ENCODE measurements at regions not wholly inside any gene's neighbourhood (a gene's known extent, or its start where the extent isn't known, plus 50 kb on each side); places are given as distances from the start of the nearest gene placed in this dataset.

DNA sequence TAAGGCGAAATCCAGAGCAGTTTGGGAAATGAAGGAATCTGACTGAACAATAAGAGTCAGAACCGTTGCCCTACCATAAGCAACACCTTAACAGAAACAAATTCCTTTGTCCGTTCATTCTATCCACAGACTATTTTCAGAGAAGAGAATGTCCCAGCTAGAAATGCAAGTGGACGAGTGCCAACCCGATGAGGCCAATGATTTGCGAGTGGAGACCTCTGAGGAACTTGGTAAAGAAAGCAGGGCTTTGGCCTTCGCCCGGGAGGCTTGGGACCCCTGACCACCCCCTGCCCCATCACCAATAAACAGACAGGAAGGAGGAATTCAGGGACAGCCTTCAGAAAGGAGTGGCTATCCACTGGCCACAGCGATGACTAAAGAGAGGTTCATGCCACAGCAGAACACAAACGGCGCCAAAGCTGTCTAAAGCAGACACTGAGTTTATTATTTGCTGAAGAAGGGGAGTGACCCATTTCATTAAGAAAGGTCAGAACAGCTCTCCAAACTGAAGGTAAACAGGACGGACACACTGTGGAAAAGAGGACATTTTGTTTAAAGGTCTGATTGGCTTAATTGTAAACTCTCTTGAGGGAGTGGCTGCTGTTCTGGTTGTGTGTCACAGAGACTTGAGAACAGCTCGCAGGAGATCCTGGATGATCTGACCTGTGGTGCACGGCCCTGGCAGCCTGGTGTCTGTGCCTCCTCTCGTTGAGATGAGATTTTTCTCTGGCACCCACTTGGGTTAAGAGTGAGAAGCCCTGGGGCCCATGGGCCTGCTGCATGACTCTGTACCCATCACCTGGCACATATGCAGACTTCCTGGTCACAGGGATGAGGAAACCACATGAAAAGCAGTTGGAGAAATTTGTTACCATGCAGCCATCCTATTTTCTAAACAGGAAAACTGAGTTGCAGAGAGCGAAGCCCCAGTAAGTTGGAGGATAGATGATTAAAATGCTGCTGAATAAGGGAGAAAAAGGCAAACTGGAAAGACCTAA, 142.0 kb upstream of the PZP start:
- TF ChIP-seq EZH2phosphoT487 (IDR thresholded peaks at IDR 0.05; ENCODE audit: borderline replicate concordance, low read depth, low read length) (no peak), CTCF (conservative IDR thresholded peaks at IDR 0.05; ENCODE audit: low read length) (no peak)
- Histone ChIP-seq H3K4me1 (ENCODE audit: insufficient read depth, low read length, poor library complexity, severe bottlenecking) (no peaks in the 10 kb centered on the region), H3K36me3 (ENCODE audit: insufficient read depth, low read length) (no peaks in the 10 kb centered on the region; the same call in 1 of the 2 replicates), H3K9me3 (ENCODE audit: low read length) (0 out of 2 replicates have a peak, but pooled peaks cover 11% of the 10 kb centered on the region), H3K9me2 (ENCODE audit: insufficient read depth, low read length) (no peaks in the 10 kb centered on the region), H3K27ac (ENCODE audit: low read depth, low read length, poor library complexity, severe bottlenecking) (no peak overlapping the region), H4K20me1 (ENCODE audit: insufficient read depth, low read length) (no peaks in the 10 kb centered on the region), H2AFZ (ENCODE audit: low read length) (no peak overlapping the region), H3K4me2 (ENCODE audit: low read length) (no peak overlapping the region), H3K4me3 (ENCODE audit: low read depth, low read length, poor library complexity, severe bottlenecking) (no peak overlapping the region), H3K79me2 (ENCODE audit: insufficient read depth, low read depth, low read length) (no peaks in the 10 kb centered on the region)
- no peak for DNase-seq (ENCODE audit: low spot score)
- intact Hi-C loops (cut with micrococcal nuclease; ENCODE audit: unreplicated experiment) = no loop called here
- CTCF ChIA-PET (ENCODE audit: unreplicated experiment) = interaction anchor here (0.6 kb wide), 1 partner anchor 217 kb away, joined by 3 read pairs; no protein-coding TSS in a partner anchor
- BruUV-seq (replicated peaks) = no TSS peak
- POLR2A ChIA-PET = interaction anchor here (0.6 kb wide), 1 partner anchor 247 kb away, joined by 3 read pairs; no protein-coding TSS in a partner anchor

DNA sequence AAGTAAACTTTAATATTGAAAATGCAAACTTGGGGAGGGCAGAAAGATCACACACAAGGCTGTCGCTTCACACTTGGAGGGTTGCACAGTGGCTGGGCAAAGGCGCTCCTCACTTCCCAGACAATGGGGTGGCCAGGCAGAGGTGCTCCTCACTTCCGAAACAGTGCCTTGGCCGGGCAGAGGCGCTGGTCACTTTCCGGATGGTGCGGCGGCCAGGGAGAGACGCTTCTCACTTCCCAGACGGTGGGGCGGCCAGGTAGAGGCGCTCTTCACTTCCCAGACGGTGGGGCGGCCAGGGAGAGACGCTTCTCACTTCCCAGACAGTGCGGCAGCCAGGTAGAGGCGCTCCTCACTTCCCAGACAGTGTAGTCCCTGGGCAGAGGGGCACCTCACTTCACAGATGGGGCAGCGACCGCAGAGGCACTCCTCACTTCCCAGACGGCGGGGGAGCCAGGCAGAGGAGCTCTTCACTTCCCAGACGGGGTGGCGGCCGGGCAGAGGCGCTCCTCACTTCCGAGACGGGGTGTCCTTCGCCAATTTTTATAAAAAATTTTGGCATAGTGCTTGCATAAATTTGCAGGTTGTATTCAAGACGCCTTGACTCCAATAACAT, 140.8 kb upstream of the PZP start:
- H3K4me2 ChIP-seq (ENCODE audit: low read length) = no peak overlapping the region
- ChIA-PET CTCF (ENCODE audit: unreplicated experiment) (interaction anchor here (0.7 kb wide), 1 partner anchor 1441 kb away, joined by 4 read pairs; no protein-coding TSS in a partner anchor), POLR2A (no interaction called here)
- no peaks in the 10 kb centered on the region for H3K79me2 ChIP-seq (ENCODE audit: insufficient read depth, low read depth, low read length)
- no peak for DNase-seq (ENCODE audit: low spot score)
- intact Hi-C loops (cut with micrococcal nuclease; ENCODE audit: unreplicated experiment) = no loop called here
- TF ChIP-seq CTCF (conservative IDR thresholded peaks at IDR 0.05; ENCODE audit: low read length) = no peak
- no peak overlapping the region for H3K27ac ChIP-seq (ENCODE audit: low read depth, low read length, poor library complexity, severe bottlenecking)
- no peak overlapping the region for H3K4me3 ChIP-seq (ENCODE audit: low read depth, low read length, poor library complexity, severe bottlenecking)
- no peaks in the 10 kb centered on the region for H3K9me2 ChIP-seq (ENCODE audit: insufficient read depth, low read length)
- H3K9me3 ChIP-seq (ENCODE audit: low read length) = 0 out of 2 replicates have a peak, but pooled peaks cover 9% of the 10 kb centered on the region
- H3K4me1 ChIP-seq (ENCODE audit: insufficient read depth, low read length, poor library complexity, severe bottlenecking) = no peaks in the 10 kb centered on the region
- BruUV-seq (replicated peaks) = no TSS peak
- no peaks in the 10 kb centered on the region; the same call in 1 of the 2 replicates for H3K36me3 ChIP-seq (ENCODE audit: insufficient read depth, low read length)
- no peaks in the 10 kb centered on the region for H4K20me1 ChIP-seq (ENCODE audit: insufficient read depth, low read length)
- H2AFZ ChIP-seq (ENCODE audit: low read length) = no peak overlapping the region
